Astrocyte (in vitro differentiated cells and primary cell): ENCODE measurements at regions not wholly inside any gene's neighbourhood (a gene's known extent, or its start where the extent isn't known, plus 50 kb on each side); places are given as distances from the start of the nearest gene placed in this dataset.
"Not testable (repeated sequence)": the region's sequence is repeated elsewhere in the genome, so short reads cannot be mapped to it uniquely, and the experiment has no call there.

Source experiments
- DNase-seq: peaks from one replicate; pipeline ENCODE4 v3.0.0-alpha.2; 2010; ENCODE audit warnings: low read depth
- FAIRE-seq: peaks from 2 replicates; lab custom pipeline; 2011; peaks lifted over from hg19 to GRCh38; lab: Jason Lieb, UNC
- H2AFZ ChIP-seq: 2 replicates; pipeline ENCODE4 v1.6.0; 2012; ENCODE audit warnings: low read depth, low read length, inconsistent platforms
- H3K27ac ChIP-seq: 2 replicates; pipeline ENCODE4 v1.5.1; 2011; ENCODE audit warnings: low read depth, low read length, inconsistent platforms
- H3K27me3 ChIP-seq: 2 replicates; pipeline ENCODE4 v1.6.0; 2011; ENCODE audit warnings: low read length, inconsistent platforms; ENCODE audit not compliant: insufficient read depth
- H3K36me3 ChIP-seq: 2 replicates; pipeline ENCODE4 v1.5.1; 2011; ENCODE audit warnings: low read length, inconsistent platforms; ENCODE audit not compliant: insufficient read depth
- H3K4me1 ChIP-seq: 2 replicates; pipeline ENCODE4 v1.5.1; 2011; ENCODE audit warnings: low read length, inconsistent platforms; ENCODE audit not compliant: insufficient read depth
- H3K4me2 ChIP-seq: 2 replicates; pipeline ENCODE4 v1.6.0; 2012; ENCODE audit warnings: low read length, inconsistent platforms
- H3K4me3 ChIP-seq: 2 replicates; pipeline ENCODE4 v1.5.1; 2011; ENCODE audit warnings: low read depth, mild to moderate bottlenecking, low read length, inconsistent platforms; ENCODE audit not compliant: insufficient read depth
- H3K79me2 ChIP-seq: 2 replicates; pipeline ENCODE4 v1.6.0; 2012; ENCODE audit warnings: mild to moderate bottlenecking, low read length, inconsistent platforms; ENCODE audit not compliant: insufficient read depth
- H3K9ac ChIP-seq: 2 replicates; pipeline ENCODE4 v1.6.0; 2012; ENCODE audit warnings: mild to moderate bottlenecking, low read length, inconsistent platforms
- H3K9me3 ChIP-seq: 2 replicates; pipeline ENCODE4 v1.5.1; 2012; ENCODE audit warnings: low read depth, mild to moderate bottlenecking, low read length, inconsistent platforms; ENCODE audit not compliant: insufficient read depth
- H4K20me1 ChIP-seq: 2 replicates; pipeline ENCODE4 v1.6.0; 2012; ENCODE audit warnings: low read length, inconsistent platforms; ENCODE audit not compliant: insufficient read depth
- H3K27ac Mint-ChIP-seq: one replicate; pipeline ENCODE4 v1.8.0; 2021; ENCODE audit warnings: mild to moderate bottlenecking, mixed read lengths; ENCODE audit not compliant: unreplicated experiment
- H3K27me3 Mint-ChIP-seq: one replicate; pipeline ENCODE4 v1.8.0; 2021; ENCODE audit warnings: low read depth, mixed read lengths; ENCODE audit not compliant: unreplicated experiment
- H3K36me3 Mint-ChIP-seq: one replicate; pipeline ENCODE4 v1.8.0; 2021; ENCODE audit warnings: low read depth, mixed read lengths; ENCODE audit not compliant: unreplicated experiment
- H3K4me1 Mint-ChIP-seq: one replicate; pipeline ENCODE4 v1.8.0; 2021; ENCODE audit warnings: low read depth, mixed read lengths; ENCODE audit not compliant: unreplicated experiment
- H3K4me3 Mint-ChIP-seq: one replicate; pipeline ENCODE4 v1.8.0; 2021; ENCODE audit warnings: mild to moderate bottlenecking, moderate library complexity, mixed read lengths; ENCODE audit not compliant: unreplicated experiment
- H3K9me3 Mint-ChIP-seq: one replicate; pipeline ENCODE4 v1.8.0; 2021; ENCODE audit warnings: mild to moderate bottlenecking, mixed read lengths; ENCODE audit not compliant: unreplicated experiment
- CTCF ChIP-seq: IDR thresholded peaks from 2 replicates; pipeline ENCODE4 v1.5.1; 2011; ENCODE audit warnings: low read depth, mild to moderate bottlenecking, inconsistent platforms, low read length, moderate library complexity; ENCODE audit not compliant: insufficient read depth
- EZH2 ChIP-seq: IDR thresholded peaks from 2 replicates; pipeline ENCODE4 v1.6.1; 2012; ENCODE audit warnings: mild to moderate bottlenecking, low read length, inconsistent platforms; ENCODE audit not compliant: insufficient read depth

GRCh38 chr2:239866350-239866749 is 158.8 kb downstream of the NDUFA10 start:
- no peak for TF ChIP-seq EZH2
- no peak for TF ChIP-seq CTCF
- Histone ChIP-seq H3K9ac (no peak overlapping the region), H3K4me1 (no peaks in the 10 kb centered on the region), H2AFZ (no peak overlapping the region), H3K27ac (no peak overlapping the region), H3K4me3 (no peak overlapping the region), H3K36me3 (no peaks in the 10 kb centered on the region), H3K4me2 (no peak overlapping the region), H4K20me1 (no peaks in the 10 kb centered on the region), H3K79me2 (no peaks in the 10 kb centered on the region), H3K9me3 (peaks cover 30% of the 10 kb centered on the region), H3K27me3 (no peaks in the 10 kb centered on the region)
- Mint-ChIP-seq H3K27ac (no peak overlapping the region), H3K4me1 (no peaks in the 10 kb centered on the region), H3K4me3 (no peak overlapping the region), H3K27me3 (peaks cover 8% of the 10 kb centered on the region), H3K36me3 (no peaks in the 10 kb centered on the region), H3K9me3 (no peaks in the 10 kb centered on the region)
- FAIRE-seq: no peak
- no peak for DNase-seq

DNA sequence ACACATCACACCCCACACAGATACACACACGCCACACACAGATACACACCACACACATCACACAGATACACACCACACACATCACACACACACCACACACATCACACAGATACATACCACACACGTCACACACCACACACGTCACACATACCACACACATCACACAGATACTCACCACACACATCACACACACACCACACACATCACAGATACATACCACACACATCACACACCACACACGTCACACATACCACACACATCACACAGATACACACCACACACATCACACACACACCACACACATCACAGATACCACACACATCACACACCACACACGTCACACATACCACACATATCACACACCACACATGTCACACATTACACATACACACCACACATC is 159.3 kb downstream of the NDUFA10 start:
- not testable (repeated sequence) for H3K27me3 ChIP-seq, FAIRE-seq, H3K4me3 Mint-ChIP-seq, H3K27ac Mint-ChIP-seq, H3K27me3 Mint-ChIP-seq, H3K79me2 ChIP-seq, H3K4me1 ChIP-seq, H3K4me3 ChIP-seq, H3K27ac ChIP-seq, H3K36me3 ChIP-seq, H3K4me1 Mint-ChIP-seq, H3K9me3 Mint-ChIP-seq, H3K4me2 ChIP-seq, H3K36me3 Mint-ChIP-seq, DNase-seq, H2AFZ ChIP-seq, H4K20me1 ChIP-seq, H3K9ac ChIP-seq
- H3K9me3 ChIP-seq: peaks cover 30% of the 10 kb centered on the region

GRCh38 chr2:239865059-239865639 is 160.0 kb downstream of the NDUFA10 start:
- no peaks in the 10 kb centered on the region for H3K79me2 ChIP-seq
- DNase-seq (no peak), FAIRE-seq (no peak)
- no peak overlapping the region for H2AFZ ChIP-seq
- peaks cover 3% of the 10 kb centered on the region for H3K27me3 Mint-ChIP-seq
- no peak overlapping the region for H3K4me3 Mint-ChIP-seq
- no peak for TF ChIP-seq EZH2
- TF ChIP-seq CTCF: no peak
- no peaks in the 10 kb centered on the region for H3K4me1 Mint-ChIP-seq
- no peak overlapping the region for H3K9ac ChIP-seq
- peaks cover 30% of the 10 kb centered on the region for H3K9me3 ChIP-seq
- H3K27ac ChIP-seq: no peak overlapping the region
- H4K20me1 ChIP-seq: no peaks in the 10 kb centered on the region
- H3K4me2 ChIP-seq: no peak overlapping the region
- no peaks in the 10 kb centered on the region for H3K36me3 Mint-ChIP-seq
- H3K4me3 ChIP-seq: no peak overlapping the region
- H3K9me3 Mint-ChIP-seq: no peaks in the 10 kb centered on the region
- H3K27me3 ChIP-seq: no peaks in the 10 kb centered on the region
- H3K27ac Mint-ChIP-seq: no peak overlapping the region
- H3K4me1 ChIP-seq: no peaks in the 10 kb centered on the region
- H3K36me3 ChIP-seq: no peaks in the 10 kb centered on the region
